Epithelial cell of proximal tubule (primary cell): ENCODE measurements at regions not wholly inside any gene's neighbourhood (a gene's known extent, or its start where the extent isn't known, plus 50 kb on each side); places are given as distances from the start of the nearest gene placed in this dataset.

ENCODE experiments used
- DNase-seq: peaks from one replicate; pipeline ENCODE4 v3.0.0-alpha.2; 2011; ENCODE audit warnings: low read depth
- H3K4me3 ChIP-seq: 2 replicates; pipeline ENCODE4 v1.5.1; 2011; ENCODE audit warnings: low read depth, mild to moderate bottlenecking, low read length
- TF ChIP-seq, protein P1 (sequence below): conservative IDR thresholded peaks from 2 replicates; pipeline ENCODE4 v1.5.1; 2012; ENCODE audit warnings: low read depth, mild to moderate bottlenecking, low read length

DNA sequence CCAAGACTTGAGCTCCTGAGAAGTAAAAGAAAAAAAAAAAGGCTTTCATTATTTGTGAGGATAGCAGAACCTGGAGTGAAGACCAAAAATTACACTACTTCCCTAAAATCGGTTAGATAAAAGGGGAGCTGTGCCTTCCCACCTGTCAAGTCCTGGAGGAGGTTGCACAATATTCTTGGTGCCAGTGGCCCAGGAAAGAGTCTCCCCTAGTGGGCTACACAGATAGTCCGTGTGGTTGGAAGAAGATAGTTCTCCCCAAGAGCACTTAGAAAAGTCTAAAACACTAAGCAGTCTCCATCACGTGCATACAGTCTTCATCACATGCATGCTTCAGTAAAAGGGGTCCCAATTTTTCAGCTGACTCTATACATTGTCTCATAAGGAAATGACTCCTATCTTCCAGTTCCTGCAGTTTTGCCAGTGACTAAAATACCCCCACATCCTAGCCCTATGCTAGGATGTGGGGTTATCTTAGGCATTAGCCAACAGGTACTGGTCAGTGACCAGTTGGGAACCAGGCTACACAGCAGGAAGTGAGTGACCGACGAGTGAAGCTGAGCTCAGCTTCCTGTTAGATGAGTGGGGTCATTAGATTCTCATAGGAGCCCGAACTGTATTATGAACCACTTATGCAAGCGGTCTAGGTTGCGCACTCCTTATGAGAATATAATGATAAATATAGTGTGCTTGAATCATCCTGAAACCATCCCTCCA, 199.5 kb upstream of the FAM83B start:
- H3K4me3 ChIP-seq = no peak overlapping the region
- no peak for DNase-seq
- TF ChIP-seq, protein P1, sequence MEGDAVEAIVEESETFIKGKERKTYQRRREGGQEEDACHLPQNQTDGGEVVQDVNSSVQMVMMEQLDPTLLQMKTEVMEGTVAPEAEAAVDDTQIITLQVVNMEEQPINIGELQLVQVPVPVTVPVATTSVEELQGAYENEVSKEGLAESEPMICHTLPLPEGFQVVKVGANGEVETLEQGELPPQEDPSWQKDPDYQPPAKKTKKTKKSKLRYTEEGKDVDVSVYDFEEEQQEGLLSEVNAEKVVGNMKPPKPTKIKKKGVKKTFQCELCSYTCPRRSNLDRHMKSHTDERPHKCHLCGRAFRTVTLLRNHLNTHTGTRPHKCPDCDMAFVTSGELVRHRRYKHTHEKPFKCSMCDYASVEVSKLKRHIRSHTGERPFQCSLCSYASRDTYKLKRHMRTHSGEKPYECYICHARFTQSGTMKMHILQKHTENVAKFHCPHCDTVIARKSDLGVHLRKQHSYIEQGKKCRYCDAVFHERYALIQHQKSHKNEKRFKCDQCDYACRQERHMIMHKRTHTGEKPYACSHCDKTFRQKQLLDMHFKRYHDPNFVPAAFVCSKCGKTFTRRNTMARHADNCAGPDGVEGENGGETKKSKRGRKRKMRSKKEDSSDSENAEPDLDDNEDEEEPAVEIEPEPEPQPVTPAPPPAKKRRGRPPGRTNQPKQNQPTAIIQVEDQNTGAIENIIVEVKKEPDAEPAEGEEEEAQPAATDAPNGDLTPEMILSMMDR = no peak

DNA sequence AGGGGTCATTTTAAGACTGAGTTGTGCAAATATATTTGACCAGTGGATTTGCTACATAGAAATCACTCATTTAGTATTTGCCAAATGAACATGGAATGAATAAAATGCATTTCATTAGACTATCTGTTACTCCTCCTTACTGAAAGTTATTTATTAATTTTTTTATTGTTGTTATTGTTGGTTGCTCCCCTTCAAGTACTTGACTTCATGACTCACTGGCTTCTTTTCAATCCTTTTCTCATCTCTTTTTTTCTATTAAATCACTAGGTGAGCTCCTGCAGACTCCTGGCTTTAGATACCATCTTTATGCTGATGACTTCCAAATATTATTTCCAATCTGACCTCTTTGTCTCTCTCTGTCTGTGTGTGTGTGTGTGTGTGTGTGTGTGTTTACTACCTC, 192.2 kb upstream of the FAM83B start:
- DNase-seq = peak; percentile 20

DNA sequence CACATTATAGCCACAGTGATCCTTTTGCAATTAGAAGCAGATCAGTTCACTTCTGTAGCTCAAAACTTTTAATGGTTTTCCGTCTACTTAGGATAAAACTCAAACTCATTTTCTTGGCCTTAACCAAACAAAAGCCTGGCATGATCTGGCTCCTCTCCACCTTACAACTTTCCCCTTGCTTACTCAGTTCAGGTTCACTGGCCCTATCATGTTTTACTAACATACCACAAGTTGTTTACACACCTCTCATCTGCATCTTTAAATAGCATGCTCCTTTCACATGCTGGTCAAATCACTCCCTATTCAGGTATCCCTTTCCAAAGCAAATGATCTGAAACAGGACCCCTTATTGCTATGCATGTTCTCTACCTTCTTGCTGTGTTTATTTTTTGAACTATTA, 191.4 kb upstream of the FAM83B start:
- peak; percentile 18 for DNase-seq
- no peak overlapping the region for H3K4me3 ChIP-seq
- TF ChIP-seq, protein P1 = no peak

More for the DNA sequence above, 192.2 kb upstream of the FAM83B start:
- no peak overlapping the region for H3K4me3 ChIP-seq
- TF ChIP-seq, protein P1 = no peak

DNA sequence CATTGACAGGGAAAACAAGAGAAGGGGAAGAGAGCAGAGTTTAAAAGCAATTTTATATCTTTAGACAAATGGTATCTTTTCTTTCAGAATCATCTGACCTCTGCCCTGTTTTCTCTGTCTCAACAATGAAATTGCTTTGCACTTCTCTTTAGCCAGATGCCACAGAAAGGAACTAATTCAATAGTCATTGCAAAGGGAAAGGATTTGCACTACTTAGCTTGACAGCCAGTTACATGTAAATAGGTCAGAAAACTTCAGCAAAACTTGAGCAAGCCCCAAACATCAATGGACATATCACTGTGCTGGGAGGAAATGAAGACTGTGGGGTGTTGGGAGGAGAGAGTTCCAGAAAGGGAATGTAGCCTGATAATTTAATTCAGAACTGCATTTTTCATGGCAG, 181.3 kb upstream of the FAM83B start:
- H3K4me3 ChIP-seq = no peak overlapping the region
- no peak for DNase-seq
- TF ChIP-seq, protein P1 = no peak

DNA sequence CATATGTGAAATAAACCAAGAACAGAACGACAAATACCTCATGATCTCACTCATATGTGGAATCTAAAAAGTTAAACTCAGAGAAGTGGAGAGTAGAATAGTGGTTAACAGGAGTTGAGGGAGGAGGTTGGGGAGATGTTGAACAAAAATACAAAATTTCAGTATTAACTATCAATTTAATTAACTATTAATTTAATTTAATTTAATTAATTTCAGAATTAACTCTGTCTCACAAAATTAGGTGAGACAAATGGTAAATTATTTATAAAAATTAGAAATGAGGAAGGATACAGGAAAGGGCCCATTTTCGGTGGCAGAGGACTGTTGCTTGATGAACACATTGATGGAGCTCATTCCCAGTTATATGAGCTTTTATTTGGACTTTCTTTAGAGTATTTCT, 166.0 kb upstream of the FAM83B start:
- H3K4me3 ChIP-seq = no peak overlapping the region
- no peak for DNase-seq
- TF ChIP-seq, protein P1 = no peak

DNA sequence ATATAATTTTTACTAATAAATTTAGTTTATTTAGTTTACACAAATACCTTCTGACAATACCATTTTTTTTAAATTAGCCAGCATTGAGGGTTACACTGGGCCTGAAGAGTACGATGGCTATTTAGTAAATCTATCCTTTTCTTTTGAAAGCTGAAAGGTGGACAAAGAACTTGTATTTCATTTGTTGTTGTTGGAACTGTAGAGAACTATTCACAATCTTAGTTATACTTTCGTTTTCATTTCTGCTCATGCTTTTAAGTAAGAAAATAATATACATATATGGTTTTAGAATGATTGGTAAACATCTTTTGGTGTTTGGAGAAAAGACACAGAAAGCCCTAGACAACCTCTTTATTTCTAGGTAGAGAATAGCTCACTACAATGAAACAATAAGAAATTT, 165.3 kb upstream of the FAM83B start:
- DNase-seq = no peak
- H3K4me3 ChIP-seq = no peak overlapping the region
- TF ChIP-seq, protein P1 = no peak

DNA sequence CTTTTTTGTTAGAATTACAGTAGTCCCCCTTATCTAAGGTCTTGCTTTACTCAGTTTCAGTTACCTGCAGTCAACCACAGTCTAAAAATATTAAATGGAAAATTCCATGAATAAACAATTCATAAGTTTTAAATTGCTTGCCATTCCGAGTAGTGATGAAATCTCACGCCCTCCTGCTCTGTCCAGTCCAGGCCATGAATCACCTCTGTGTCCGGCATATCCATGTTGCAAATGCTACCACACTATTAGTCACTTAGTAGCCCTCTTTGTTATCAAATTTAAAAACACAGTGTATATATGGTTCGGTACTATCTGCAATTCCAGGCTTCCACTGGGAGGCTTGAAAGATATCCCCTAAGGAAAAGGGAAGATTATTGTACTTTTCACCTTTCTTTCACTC, 164.6 kb upstream of the FAM83B start:
- TF ChIP-seq, protein P1 = no peak
- DNase-seq = no peak
- no peak overlapping the region for H3K4me3 ChIP-seq
